NCI-H510A treated with DMSO at 0.1 percent for 48 hours (cell line): ENCODE measurements at regions not wholly inside any gene's neighbourhood (a gene's known extent, or its start where the extent isn't known, plus 50 kb on each side); places are given as distances from the start of the nearest gene placed in this dataset.
A peak's percentile ranks its signal among the peaks of the same experiment; 100 is the strongest.

Experiments
- DNase-seq: peaks from one replicate; lab custom pipeline; 2025; lab: John Stamatoyannopoulos, UW

DNA sequence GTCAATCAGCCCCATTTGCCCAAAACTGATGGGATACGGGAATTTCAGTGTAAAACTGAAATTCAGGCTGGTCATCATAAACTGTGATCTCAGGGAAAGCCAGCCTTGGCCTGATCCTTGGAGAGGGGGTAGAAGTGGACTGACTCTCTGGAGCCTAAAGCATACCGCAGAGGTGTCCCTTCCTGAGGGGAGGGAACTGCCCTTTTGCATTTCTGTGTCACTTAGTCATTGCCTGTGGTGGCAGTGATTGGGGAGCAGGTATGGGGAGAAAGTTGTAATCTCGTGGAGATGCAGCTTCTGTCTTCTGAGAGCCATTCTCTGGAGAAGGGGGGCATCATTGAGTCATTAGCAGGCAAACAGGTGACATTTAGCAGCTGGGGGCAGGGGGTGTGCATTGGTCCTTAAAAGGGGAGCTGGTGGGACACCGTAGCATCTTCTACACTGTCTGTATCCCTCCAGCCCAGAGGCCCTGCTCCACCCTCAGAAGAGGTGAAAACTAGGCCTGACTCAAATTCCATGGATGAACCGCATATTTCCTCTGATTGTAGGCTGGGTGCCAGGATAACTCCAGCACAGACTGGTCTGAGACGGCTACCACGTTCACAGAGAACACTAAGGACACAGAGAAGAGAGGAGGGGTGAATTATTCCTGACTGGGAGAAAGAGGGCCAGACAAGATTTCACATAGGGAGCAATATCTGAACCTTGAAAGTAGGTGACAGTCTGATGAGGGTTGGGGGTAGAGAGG is 143.3 kb downstream of the SEC61B start:
- DNase-seq: no peak

DNA sequence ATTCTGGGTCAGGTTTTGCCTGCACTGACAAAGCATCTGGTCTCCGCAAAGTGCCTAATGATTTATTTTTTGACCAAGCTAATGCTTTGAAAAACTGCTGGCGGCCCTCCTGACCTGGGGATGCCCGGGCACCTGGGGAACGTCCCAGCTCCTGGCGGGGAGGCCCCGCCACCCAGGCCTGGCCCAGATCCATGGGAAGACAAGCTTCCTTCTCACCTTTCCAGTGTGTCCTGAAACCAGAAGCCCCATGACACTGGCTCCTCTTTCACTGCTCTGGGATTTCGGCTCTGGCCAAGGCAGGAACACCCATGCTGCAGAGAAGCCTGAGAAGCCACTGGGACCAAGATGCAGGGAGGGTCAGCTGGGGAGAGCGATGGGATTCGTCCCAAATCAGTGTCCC is 144.1 kb downstream of the SEC61B start:
- no peak for DNase-seq

DNA sequence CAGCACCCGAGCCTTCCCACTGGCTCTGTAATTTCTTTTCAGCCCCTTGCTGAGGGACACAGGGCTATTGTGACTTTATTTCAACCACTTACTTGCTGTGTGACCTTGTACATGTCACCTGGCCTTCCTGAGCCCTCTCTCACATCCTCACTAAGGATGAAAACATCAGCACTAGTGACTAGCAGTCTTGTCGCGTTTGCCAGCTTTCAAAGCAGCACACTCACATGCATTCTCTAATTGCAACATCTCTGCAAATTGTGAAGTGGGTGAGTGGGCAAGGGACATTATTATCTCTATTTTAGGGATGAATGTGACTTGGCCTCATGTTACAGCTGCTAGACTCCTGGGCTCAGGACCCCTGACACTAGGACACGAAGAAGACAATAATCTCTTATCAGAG is 144.5 kb downstream of the SEC61B start:
- DNase-seq: no peak

DNA sequence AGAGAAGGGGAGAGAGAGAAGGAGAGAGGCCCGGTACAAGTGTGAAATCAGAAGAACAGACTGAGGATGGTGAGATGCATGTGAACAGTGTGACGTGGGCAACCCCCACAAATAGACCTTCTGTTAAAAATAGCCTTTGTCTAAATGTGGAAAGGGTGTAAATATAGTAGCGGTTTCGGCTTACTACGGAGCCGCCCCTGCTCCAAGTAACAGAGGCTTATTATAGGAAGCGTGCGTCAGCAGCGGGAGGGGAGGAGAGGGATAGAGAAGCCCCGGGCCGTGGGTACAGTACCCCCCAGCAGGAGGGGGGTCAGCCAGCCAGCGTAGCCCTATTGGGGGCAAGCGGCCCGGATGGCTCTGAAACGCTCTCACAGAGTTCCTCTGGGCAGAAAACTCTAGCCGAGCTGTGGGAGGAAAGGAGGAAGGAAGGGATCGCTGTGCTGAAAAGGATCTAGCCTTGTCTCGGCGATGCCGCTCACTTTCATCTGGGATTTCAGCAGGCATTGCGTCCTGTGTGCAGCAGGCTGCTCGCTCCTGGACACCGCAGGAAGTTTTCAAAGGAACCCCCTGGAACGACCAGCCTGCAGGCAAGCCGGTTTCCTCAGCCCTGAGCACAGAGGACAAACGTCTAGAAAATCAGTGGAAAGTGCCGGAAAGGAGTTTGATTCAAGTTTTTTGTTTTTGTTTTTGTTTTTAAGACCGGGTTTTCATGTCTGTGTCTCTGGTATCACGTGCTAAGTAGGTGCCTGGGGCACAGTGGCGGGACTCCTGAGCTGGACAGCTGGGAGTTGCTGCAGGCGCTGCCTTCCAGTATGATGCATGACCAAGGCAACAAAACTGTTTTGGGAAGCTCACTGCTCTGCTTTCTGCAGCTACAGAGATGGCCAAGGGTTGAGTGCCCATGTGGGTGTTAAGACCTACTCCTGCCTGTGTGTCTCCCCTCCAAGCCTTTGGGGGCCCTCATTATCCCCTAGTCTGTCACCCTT is 146.6 kb downstream of the SEC61B start:
- DNase-seq: peak; percentile 10

DNA sequence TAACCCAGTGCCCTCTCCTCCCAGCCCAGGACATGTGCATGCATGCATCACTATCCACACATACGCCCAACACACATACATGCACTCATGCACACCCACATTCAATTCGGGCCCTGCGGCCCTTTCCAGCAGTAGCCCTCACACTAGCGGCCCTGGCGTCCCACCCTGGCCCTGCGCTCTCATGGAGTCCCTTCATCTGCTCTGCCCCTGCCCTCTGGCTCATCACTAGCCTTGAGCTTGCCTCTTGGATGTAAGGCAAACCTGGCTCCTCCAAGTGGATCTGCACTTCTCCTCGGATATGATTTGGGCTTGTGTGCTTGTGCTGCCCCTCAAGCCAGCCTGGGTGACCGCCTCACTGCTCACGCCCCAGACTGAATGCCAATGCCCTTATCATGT is 147.2 kb downstream of the SEC61B start:
- no peak for DNase-seq

DNA sequence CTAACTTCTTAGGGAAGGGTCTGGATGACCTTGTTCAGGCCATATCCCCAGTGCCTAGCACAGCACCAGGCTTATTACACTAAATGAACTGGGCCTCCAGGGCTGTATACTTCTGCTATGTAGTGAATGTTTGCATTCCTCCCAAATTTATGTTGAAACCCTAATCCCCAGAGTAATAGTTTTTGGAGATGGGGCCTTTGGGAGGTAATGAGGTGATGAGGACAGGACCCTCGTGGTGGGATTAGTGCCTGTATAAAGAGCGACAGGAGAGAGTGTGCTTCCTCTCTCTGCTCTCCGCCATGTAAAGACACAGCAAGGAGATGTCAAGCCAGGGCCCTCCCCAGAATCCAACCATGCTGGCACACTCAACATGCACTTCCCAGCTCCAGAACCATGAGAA is 148.3 kb downstream of the SEC61B start:
- DNase-seq: no peak

DNA sequence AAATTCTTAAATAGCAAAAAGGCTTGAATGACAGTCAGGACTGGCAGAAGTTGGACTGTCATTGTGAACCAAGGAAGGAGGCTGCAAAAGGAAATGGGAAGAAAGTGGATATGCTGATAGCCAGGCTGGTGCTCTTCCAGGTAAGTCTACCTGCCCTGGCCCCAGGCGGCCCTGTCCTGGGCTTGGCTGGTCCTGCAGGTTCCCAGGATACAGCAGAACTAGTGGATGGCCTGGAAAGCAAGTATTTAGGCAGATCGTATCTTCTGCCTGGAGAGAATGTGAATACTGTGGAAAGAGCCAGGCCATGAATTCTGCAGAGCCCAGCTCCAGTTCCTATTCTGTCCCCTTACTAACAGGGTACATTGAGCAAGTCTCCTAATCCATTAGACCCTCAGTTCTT is 149.3 kb downstream of the SEC61B start:
- DNase-seq: no peak

DNA sequence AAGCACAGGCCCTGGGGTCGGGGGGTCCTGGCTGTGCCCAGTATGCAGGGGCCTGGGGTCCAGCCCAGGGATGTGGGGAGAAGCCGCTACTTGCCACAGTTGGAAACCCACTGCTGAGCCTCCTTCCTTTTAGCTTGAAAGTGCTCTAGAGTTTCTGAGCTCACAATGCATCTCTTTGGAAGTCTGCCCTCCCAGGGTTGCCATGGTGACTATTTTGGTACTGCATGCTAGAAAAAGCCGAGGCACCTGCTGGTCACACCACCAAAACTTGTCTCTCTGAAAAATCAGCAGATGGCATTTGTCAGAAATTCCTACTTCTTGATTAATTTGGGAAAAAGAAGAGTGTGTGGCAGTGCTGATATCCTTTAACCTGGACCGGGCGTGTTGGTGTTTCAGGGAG is 151.8 kb downstream of the SEC61B start:
- DNase-seq: no peak

DNA sequence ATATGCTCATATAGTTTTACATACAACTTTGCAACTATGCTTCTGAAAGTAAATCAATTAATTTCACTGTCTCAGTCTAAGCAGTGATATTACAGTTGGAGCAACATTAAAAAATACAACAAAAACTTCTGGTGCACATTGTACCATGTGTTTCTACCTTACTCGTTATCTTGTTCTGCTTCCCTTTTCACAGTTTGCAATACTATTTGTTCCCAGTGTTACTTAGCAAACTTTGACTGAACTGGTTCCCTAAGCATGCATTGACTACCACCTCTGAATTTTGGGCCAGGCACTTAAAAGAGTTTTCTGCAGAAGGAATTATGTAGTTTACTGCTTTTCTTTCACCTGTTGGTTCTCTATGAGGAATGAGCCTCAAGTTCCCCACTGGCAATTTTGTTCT is 152.7 kb downstream of the SEC61B start:
- no peak for DNase-seq

DNA sequence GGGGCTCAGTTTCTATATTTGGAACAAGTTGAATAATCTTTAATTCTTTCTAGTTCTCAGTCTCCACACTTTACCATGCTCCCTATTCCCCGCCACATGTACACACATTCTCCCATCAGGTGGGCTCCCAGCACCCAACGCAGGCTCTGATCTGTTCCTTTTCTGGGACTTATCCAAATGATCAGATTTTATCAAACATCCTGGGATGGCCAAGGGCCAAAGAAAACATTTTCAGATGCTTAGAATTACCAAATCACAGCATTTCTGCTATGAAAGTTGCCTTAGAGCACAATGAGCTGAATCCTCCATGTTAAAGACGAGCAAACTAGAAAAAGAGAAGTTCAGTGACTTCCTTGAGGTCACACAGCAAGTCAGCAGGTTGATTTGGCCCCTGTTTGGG is 153.4 kb downstream of the SEC61B start:
- DNase-seq: no peak

DNA sequence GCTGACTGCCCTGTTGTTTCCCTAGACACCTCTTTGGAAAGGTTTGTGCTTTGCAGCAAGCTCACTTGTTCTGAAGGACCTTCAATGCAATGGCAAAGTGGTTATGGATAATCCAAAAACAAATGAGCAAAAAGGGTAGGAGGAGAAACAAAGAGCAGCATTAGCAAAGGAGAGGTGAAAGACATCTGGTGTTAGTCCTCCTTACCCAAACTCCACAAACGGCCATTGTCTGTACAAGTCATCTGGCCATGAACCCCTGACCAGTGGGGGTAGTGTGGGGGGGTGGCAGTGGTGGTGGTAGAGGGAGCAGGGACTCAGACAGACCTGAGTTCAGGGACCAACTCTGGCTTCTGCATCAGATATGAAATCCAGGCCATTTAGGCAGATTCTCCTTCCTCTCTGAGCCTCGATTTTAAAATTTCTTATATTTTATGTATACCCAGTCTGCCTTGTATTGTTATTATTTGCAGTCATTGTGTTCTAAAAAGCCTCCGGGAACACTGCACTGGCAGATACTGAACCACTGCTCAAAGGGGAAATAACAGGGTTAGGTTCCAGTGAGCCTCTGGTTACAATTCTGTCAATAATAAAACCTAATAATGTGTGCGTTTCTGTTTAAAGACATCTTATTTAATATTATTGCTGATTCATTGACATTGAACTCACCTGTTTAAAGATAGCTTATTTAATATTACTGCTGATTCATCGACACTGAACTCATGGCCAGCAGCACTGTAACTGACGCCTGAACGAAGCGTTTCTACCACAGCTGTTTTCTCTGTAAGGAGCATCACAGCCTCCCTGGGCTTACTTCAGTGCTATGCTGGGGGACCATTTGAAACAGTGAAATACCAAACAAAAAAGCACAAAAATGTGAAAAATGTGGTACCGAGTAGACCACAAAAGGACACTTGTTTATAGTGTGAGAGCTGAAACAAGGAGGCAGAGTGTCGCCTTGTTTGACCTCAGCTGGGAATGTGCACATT is 156.0 kb downstream of the SEC61B start:
- no peak for DNase-seq

DNA sequence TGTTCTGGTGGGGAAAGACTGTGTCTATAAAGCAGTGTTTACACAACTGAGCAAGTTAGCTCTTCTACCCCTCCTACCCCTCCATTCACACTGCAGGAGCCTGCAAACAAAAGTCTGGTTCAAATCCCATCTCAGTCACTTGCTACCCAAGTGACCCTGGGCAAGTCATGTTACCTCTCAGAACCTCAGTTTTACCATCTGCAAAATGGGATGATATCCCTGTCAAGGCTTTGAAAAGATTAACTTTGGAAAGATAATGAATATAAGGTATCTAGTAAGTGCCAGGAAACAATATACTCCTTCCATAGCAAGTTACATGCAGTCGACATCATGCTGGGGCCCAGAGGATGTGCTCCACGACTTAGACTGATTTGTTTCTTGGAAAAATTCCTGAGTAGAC is 161.5 kb downstream of the SEC61B start:
- no peak for DNase-seq

DNA sequence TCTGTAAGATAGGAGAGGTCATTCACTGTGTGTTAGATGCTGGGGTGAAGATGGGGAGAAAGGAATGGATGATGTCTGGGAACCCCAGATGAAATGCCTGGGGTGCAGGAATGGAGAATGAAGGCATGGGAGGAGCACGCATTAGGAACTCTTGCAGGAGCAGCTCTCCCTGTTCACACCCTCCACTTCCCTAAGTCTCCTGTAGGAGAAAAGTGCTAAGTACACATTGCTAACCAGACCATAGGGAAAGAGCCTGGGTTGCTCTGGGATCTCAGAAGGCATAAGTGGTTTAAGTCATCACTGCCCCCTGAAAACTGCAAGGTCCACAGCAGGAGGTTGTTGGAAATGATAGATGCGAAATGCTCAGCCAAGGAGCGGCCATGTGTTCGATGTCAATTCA is 163.1 kb downstream of the SEC61B start:
- no peak for DNase-seq

DNA sequence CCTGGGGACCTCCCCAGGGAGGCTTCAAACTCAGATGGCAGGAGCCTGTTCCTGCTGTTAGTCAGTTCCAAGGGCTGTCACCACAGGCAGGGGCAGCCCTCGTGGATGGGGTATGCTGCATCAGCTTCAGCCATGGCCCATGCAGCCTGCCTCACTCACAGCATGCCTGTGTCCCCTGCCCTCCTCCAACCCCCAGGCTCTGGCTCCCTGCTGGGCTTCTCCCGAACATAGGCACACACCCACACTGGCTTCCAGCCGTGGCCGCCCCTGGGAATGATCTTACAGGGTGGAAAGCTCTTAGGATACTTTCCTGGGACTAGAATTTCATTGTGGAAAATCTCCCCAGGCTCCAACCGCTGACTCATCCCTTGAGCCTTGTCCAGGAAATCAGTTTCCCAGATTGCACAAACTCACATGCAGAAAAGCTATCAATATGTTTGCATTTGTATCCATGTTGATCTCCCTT is 163.8 kb downstream of the SEC61B start:
- DNase-seq: no peak

DNA sequence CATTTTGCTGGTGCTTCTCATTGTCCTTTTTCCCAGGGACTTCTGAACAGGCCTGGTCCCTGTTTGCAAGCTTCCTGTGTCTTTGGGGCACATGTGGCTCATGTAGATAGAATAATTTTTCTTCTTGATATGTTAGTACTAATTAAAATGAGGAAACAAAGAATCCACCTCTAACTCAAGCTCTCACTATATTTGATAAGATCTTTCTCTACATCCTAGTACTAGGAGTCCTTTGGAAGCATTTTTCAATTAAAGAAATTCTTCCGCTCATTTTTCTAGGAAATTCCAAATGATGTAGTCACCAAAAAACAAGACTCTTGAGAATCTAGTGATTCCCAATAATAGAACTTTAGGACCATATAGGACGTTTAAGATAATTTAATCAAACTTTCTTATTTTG is 165.3 kb downstream of the SEC61B start:
- DNase-seq: no peak

DNA sequence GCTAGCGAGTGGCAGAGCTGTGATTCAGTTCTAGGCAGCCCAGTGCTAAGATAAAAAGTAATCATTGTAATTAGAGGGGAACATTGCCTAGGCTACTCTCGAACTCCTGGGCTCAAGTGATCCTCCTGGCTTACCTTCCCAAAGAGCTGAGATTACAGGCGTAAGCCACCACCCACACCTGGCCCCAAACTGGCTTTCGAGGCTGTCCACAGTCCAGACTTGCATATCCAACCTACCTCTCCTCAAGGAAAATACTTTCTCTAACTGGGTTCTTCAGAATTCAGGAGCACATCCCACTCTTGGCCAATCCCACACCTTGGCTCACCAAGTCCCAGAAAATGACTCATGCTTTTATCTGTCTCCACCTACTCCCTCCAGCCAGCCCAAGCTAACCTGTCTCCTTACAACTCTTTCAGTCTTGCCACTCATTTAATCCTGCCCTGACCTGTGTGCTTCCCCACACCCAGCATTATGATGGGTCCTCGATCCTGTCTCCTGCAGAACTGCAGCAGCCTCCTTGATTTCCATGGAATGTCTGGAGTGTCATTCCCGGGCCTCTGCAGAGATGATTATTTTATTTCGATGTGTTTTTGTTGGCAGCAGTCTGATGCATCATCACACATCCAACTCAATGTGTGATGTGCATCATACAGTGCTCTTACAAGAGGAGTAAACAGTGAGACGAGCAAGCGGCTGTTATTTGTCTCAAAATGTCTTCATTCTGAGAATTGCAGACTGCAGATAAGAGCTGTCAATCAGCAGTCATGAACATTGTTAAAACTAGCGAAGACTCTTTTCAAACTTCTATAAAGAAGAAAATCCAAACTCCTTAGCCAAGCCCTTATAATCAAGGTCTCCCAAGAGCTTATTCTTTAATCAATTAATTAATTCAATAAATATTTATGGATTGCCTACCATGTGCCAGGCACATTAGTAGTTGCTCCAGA is 167.3 kb downstream of the SEC61B start:
- no peak for DNase-seq

DNA sequence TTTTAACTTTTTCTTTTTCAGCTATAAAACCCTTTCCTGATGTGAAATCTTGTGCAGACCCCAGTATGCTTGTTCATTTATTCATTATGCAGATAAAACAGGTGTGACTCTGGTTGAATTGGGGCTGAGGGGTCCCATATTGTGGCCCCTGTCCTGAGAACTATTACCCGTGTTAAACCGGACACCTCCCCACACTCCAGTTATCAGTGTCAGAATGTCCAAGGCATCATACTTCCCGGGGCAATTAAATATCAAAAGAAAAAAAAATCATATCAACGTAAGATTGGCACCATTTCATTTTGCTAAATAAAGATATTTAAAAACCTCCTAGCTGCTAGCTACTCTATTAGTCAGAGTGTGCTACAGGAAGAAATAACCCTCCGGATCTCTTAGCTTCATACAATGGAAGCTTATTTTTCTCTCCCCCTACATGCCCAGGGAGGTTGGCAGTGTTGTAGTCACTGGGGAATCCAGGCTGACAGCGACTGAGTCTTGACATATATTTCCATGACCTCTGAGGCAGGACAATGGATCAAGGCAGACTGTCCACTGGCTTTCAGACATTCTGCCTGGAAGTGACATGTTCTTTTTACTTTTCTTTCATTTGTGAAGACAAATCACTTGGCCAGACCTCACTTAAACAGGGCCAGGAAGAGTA is 170.0 kb downstream of the SEC61B start:
- DNase-seq: no peak

DNA sequence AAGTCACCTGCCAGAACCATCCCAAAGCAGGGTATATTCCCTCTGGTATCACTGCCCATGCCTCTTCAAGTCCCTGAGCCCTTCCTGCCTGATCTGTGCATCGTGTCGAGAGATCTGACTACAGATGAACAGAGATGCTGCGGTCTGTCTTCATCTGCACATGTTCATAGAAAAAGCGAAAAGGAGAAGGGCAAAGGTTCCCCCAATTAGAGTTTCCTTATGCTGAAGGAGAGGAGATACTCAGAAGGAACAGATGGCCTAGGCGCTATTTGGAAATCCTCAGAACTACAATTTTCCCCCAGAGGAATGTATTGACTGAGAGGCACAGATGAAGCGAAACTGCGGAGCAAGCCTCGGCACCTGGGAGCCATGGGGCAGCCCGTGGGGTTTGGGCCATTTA is 170.9 kb downstream of the SEC61B start:
- no peak for DNase-seq

DNA sequence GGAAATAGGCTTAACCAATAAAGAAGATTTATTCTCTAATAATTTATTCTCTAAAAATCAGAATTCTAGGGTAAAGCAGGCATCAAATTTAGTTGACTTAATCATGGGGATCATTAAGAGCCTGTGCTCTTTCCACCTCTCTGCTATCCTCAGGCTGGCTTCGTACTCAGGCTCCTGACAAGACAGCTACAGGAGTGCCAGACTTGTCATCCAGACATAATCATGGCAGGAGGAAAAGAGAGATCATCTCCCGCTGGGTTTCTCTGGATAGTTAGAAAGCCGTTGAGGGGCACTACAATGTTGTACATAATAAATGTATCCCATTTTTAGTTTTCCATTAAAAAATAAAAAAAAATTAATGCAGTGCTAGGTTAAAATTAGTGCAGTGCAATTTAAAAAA is 171.9 kb downstream of the SEC61B start:
- DNase-seq: no peak

DNA sequence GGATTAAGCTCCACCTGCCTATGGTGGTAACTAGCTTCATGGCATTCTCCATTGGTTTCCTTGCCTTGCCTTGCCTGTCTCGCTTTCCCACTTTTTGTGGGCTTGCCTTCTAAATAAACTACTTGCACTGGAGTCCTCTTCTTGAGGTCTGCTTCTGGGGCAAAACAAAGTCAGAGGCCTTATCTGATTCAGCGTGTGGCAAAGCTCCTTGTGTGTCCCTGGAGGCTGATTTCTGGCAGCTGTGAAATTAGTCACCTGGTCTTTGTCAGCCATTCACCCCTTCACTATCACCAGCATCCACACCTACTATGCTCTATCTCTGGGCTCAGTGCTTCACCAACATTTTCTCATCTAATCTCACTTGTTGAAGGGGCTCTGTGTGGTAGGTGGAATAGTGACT is 176.2 kb downstream of the SEC61B start:
- no peak for DNase-seq
